ENCODE measurements at regions not wholly inside any gene's neighbourhood (a gene's known extent, or its start where the extent isn't known, plus 50 kb on each side); places are given as distances from the start of the nearest gene placed in this dataset.

DNA sequence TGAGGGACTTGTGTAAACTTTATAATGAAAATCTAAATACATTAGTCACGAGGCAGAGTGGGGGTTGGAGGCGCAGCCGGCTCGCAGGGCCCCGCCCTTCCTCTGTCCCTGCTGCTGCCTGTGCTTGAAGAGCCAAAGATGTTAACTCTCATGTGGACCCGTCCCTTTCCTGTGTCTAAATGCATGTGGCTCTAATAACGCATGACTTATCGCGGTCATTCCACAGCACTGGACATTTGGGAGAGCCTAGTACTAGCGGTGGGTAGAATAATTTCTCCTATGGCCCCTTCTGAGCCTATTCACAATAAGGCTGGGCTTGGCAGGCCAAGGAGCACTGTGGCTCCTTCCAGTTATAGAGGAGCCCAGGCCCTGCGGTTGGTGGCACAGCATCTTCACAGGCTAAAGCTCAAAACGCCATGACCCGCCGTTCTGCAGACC is 82.3 kb upstream of the SIMC1 start:
- FAIRE-seq (no peak), ATAC-seq (no peak), DNase-seq (ENCODE audit: low read depth in 1 of 2, low spot score in 1 of 2) (no peak)
- POLR2A ChIA-PET = no interaction called here
- Histone ChIP-seq H3K4me1 (0 out of 3 replicates have a peak, but pooled peaks cover 5% of the 10 kb centered on the region), H3K9me3 (no peaks in the 10 kb centered on the region), H3K4me2 (no peak overlapping the region), H3K27ac (no peak overlapping the region), H3K4me3 (no peak overlapping the region)
- 61% methylated on average over 14 of the region's 14 CpGs for WGBS (ENCODE audit: missing lambda C conversion rate)
- TF ChIP-seq, protein P1, sequence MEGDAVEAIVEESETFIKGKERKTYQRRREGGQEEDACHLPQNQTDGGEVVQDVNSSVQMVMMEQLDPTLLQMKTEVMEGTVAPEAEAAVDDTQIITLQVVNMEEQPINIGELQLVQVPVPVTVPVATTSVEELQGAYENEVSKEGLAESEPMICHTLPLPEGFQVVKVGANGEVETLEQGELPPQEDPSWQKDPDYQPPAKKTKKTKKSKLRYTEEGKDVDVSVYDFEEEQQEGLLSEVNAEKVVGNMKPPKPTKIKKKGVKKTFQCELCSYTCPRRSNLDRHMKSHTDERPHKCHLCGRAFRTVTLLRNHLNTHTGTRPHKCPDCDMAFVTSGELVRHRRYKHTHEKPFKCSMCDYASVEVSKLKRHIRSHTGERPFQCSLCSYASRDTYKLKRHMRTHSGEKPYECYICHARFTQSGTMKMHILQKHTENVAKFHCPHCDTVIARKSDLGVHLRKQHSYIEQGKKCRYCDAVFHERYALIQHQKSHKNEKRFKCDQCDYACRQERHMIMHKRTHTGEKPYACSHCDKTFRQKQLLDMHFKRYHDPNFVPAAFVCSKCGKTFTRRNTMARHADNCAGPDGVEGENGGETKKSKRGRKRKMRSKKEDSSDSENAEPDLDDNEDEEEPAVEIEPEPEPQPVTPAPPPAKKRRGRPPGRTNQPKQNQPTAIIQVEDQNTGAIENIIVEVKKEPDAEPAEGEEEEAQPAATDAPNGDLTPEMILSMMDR (IDR thresholded peaks at IDR 0.05) = no peak
- TF ChIP-seq ESRRA (IDR thresholded peaks at IDR 0.05; ENCODE audit: borderline replicate concordance, low read length) = no peak
- CTCF ChIA-PET = no interaction called here

- TF ChIP-seq RNF2 (IDR thresholded peaks at IDR 0.05; ENCODE audit: borderline replicate concordance, low read depth) (no peak), HDAC2 (IDR thresholded peaks at IDR 0.05) (no peak), CHD2 (IDR thresholded peaks at IDR 0.05; ENCODE audit: low read length, partially characterized antibody) (no peak), JUNB (IDR thresholded peaks at IDR 0.05) (no peak)
Observed at GRCh38 chr5:176157656-176158055, 80.6 kb upstream of the SIMC1 start.

DNA sequence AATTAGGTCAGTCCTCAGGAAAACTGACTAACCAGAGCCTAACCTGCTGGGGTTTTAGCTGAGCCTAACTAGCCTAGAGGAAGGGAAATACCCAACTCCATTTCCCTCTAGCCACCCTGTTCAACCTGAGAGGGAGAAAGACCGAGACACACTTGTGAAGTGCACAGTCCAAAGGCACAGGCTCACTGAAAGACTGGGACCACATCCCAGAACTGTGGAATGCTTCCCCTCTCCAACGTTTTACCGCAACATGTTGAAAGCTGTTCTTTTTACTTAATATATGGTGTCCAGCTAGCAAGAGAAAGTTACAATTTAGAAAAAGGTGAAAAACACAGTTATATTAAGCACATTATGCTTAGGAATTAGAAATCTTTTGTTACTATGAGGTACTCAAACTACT is 76.8 kb upstream of the SIMC1 start:
- CTCF ChIA-PET = interaction anchor here (0.6 to 0.9 kb wide), 2 partner anchors 11 to 236 kb away, joined by 3 to 4 read pairs; no protein-coding TSS in a partner anchor
- Histone ChIP-seq H3K4me3 (no peak overlapping the region), H3K9me3 (no peaks in the 10 kb centered on the region), H3K4me1 (no peaks in the 10 kb centered on the region), H3K4me2 (no peak overlapping the region), H3K27ac (no peak overlapping the region)
- no peak for FAIRE-seq
- TF ChIP-seq, protein P2, sequence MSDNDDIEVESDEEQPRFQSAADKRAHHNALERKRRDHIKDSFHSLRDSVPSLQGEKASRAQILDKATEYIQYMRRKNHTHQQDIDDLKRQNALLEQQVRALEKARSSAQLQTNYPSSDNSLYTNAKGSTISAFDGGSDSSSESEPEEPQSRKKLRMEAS (IDR thresholded peaks at IDR 0.05) = no peak
- TF ChIP-seq RARB (CRISPR knock-in tag; IDR thresholded peaks at IDR 0.05) = no peak
- no peak for TF ChIP-seq RAD21 (conservative IDR thresholded peaks at IDR 0.05 in 1 of 2, IDR thresholded peaks at IDR 0.05 in 1 of 2)
- TF ChIP-seq POLR2A (IDR thresholded peaks at IDR 0.05; ENCODE audit: low read length) = no peak
- TF ChIP-seq, protein P1 (IDR thresholded peaks at IDR 0.05) = no peak
- no peak for TF ChIP-seq MAFK (IDR thresholded peaks at IDR 0.05; ENCODE audit: partially characterized antibody)
- no peak for TF ChIP-seq PBX3 (IDR thresholded peaks at IDR 0.05)
- no peak for TF ChIP-seq ESRRA (IDR thresholded peaks at IDR 0.05; ENCODE audit: borderline replicate concordance, low read length)
- no peak for TF ChIP-seq SMC3 (IDR thresholded peaks at IDR 0.05)
- TF ChIP-seq JUNB (IDR thresholded peaks at IDR 0.05) = no peak
- TF ChIP-seq ZNF302 (CRISPR knock-in tag; IDR thresholded peaks at IDR 0.05) = no peak
- no peak for TF ChIP-seq MAZ (IDR thresholded peaks at IDR 0.05; ENCODE audit: borderline replicate concordance, low read depth, low read length)
- TF ChIP-seq FOSL2 (IDR thresholded peaks at IDR 0.05) = no peak
- TF ChIP-seq FOSL2 (CRISPR knock-in tag; IDR thresholded peaks at IDR 0.05) = no peak
- no peak for TF ChIP-seq E2F6 (IDR thresholded peaks at IDR 0.05; ENCODE audit: borderline replicate concordance, low read depth)
- TF ChIP-seq HDAC2 (IDR thresholded peaks at IDR 0.05) = no peak
- no peak for TF ChIP-seq SREBF2 (IDR thresholded peaks at IDR 0.05)
- TF ChIP-seq, protein P3, sequence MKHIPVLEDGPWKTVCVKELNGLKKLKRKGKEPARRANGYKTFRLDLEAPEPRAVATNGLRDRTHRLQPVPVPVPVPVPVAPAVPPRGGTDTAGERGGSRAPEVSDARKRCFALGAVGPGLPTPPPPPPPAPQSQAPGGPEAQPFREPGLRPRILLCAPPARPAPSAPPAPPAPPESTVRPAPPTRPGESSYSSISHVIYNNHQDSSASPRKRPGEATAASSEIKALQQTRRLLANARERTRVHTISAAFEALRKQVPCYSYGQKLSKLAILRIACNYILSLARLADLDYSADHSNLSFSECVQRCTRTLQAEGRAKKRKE (CRISPR knock-in tag; IDR thresholded peaks at IDR 0.05; ENCODE audit: low read depth) = no peak
- TF ChIP-seq BCL3 (IDR thresholded peaks at IDR 0.05) = no peak
- ATAC-seq = no peak
- DNase-seq (ENCODE audit: low read depth in 1 of 2, low spot score in 1 of 2) = no peak
- POLR2A ChIA-PET = no interaction called here
- 54% methylated on average over 3 of the region's 3 CpGs for WGBS (ENCODE audit: missing lambda C conversion rate)

More at GRCh38 chr5:176157656-176158055, 80.6 kb upstream of the SIMC1 start:
- no peak for DNase-seq (ENCODE audit: low read depth in 1 of 2, low spot score in 1 of 2)
- no peaks in the 10 kb centered on the region for H3K4me1 ChIP-seq
- CTCF ChIA-PET = no interaction called here
- H3K9me3 ChIP-seq = no peaks in the 10 kb centered on the region
- no peak overlapping the region for H3K4me3 ChIP-seq
- POLR2A ChIA-PET = no interaction called here
- no peak for ATAC-seq
- no peak overlapping the region for H3K4me2 ChIP-seq
- no peak for FAIRE-seq
- 29% methylated on average over 3 of the region's 3 CpGs for WGBS (ENCODE audit: missing lambda C conversion rate)
- no peak overlapping the region for H3K27ac ChIP-seq
